ENCODE measurements at regions not wholly inside any gene's neighbourhood (a gene's known extent, or its start where the extent isn't known, plus 50 kb on each side); places are given as distances from the start of the nearest gene placed in this dataset.

- H3K4me2 ChIP-seq (replicated peaks; ENCODE audit: extremely low read depth, low read length, poor library complexity, severe bottlenecking) = no peak overlapping the region
- no CpG with 5 or more reads among the region's 4 CpGs for WGBS (ENCODE audit: insufficient coverage)
- H3K4me1 Mint-ChIP-seq = no peaks in the 10 kb centered on the region
- no peaks in the 10 kb centered on the region for H3K36me3 Mint-ChIP-seq
- no peak overlapping the region for H3K27ac Mint-ChIP-seq
- intact Hi-C loops (cut with micrococcal nuclease) = no loop called here
- H3K4me3 Mint-ChIP-seq = no peak overlapping the region
- no peak overlapping the region for H3K9ac ChIP-seq (ENCODE audit: insufficient read depth, low read length, poor library complexity, severe bottlenecking)
- H3K9me3 Mint-ChIP-seq = peaks cover 0 to 4% (median 0%) of the 10 kb centered on the region in 7 donors
- no peak for DNase-seq
- H3K27ac ChIP-seq (ENCODE audit: low read depth in 1 of 2, low read length in 2 of 2) = no peak overlapping the region
- H3K4me3 ChIP-seq (replicated peaks in 1 of 3; ENCODE audit: low read depth in 2 of 3, low read length in 3 of 3) = no peak overlapping the region
- H3K79me2 ChIP-seq (ENCODE audit: insufficient read depth, low read length) = no peaks in the 10 kb centered on the region
- H3K9me3 ChIP-seq (replicated peaks in 1 of 2; ENCODE audit: control insufficient read depth in 1 of 2, insufficient read depth in 1 of 2, low read length in 2 of 2) = no peaks in the 10 kb centered on the region
- no peaks in the 10 kb centered on the region for H3K4me1 ChIP-seq (ENCODE audit: control insufficient read depth in 1 of 2, insufficient read depth in 2 of 2, low read length in 2 of 2)
- H2AFZ ChIP-seq (ENCODE audit: insufficient read depth, low read depth, low read length, poor library complexity, severe bottlenecking) = no peak overlapping the region
- H4K20me1 ChIP-seq (ENCODE audit: insufficient read depth, low read length) = no peaks in the 10 kb centered on the region
- no peaks in the 10 kb centered on the region for H3K27me3 ChIP-seq (ENCODE audit: control insufficient read depth in 2 of 2, insufficient read depth in 2 of 2, low read length in 2 of 2)
- H3K36me3 ChIP-seq (replicated peaks in 1 of 2; ENCODE audit: control insufficient read depth in 1 of 2, insufficient read depth in 2 of 2, low read length in 2 of 2) = no peaks in the 10 kb centered on the region
- TF ChIP-seq CTCF (IDR thresholded peaks at IDR 0.05) = no peak
- peaks cover 0 to 2% (median 2%) of the 10 kb centered on the region in 3 donors for H3K27me3 Mint-ChIP-seq (ENCODE audit: low read depth in 3 of 3)
Measured at GRCh38 chr9:103816146-103816545, 278.0 kb upstream of the SMC2 start.

GRCh38 chr9:103819936-103820335 is 274.2 kb upstream of the SMC2 start:
- H3K27me3 ChIP-seq (ENCODE audit: control insufficient read depth in 2 of 2, insufficient read depth in 2 of 2, low read length in 2 of 2) = no peaks in the 10 kb centered on the region
- H3K27me3 Mint-ChIP-seq (ENCODE audit: low read depth in 3 of 3) = no peaks in the 10 kb centered on the region
- DNase-seq = no peak
- no peak overlapping the region for H3K9ac ChIP-seq (ENCODE audit: insufficient read depth, low read length, poor library complexity, severe bottlenecking)
- no peaks in the 10 kb centered on the region for H3K4me1 ChIP-seq (ENCODE audit: control insufficient read depth in 1 of 2, insufficient read depth in 2 of 2, low read length in 2 of 2)
- no peaks in the 10 kb centered on the region for H3K9me3 ChIP-seq (replicated peaks in 1 of 2; ENCODE audit: control insufficient read depth in 1 of 2, insufficient read depth in 1 of 2, low read length in 2 of 2)
- H4K20me1 ChIP-seq (ENCODE audit: insufficient read depth, low read length) = no peaks in the 10 kb centered on the region
- H3K4me3 Mint-ChIP-seq = no peak overlapping the region
- no peak overlapping the region for H3K4me3 ChIP-seq (replicated peaks in 1 of 3; ENCODE audit: low read depth in 2 of 3, low read length in 3 of 3)
- no peaks in the 10 kb centered on the region for H3K36me3 Mint-ChIP-seq
- no peak overlapping the region for H2AFZ ChIP-seq (ENCODE audit: insufficient read depth, low read depth, low read length, poor library complexity, severe bottlenecking)
- H3K36me3 ChIP-seq (replicated peaks in 1 of 2; ENCODE audit: control insufficient read depth in 1 of 2, insufficient read depth in 2 of 2, low read length in 2 of 2) = no peaks in the 10 kb centered on the region
- H3K27ac Mint-ChIP-seq = no peak overlapping the region
- intact Hi-C loops (cut with micrococcal nuclease) = no loop called here
- H3K79me2 ChIP-seq (ENCODE audit: insufficient read depth, low read length) = no peaks in the 10 kb centered on the region
- WGBS (ENCODE audit: insufficient coverage) = no CpG with 5 or more reads among the region's 1 CpG
- no peaks in the 10 kb centered on the region for H3K4me1 Mint-ChIP-seq
- H3K9me3 Mint-ChIP-seq = no peaks in the 10 kb centered on the region
- H3K4me2 ChIP-seq (replicated peaks; ENCODE audit: extremely low read depth, low read length, poor library complexity, severe bottlenecking) = no peak overlapping the region
- no peak overlapping the region for H3K27ac ChIP-seq (ENCODE audit: low read depth in 1 of 2, low read length in 2 of 2)
- no peak for TF ChIP-seq CTCF (IDR thresholded peaks at IDR 0.05)
